ENCODE measurements at regions not wholly inside any gene's neighbourhood (a gene's known extent, or its start where the extent isn't known, plus 50 kb on each side); places are given as distances from the start of the nearest gene placed in this dataset.
"Not testable (repeated sequence)": the region's sequence is repeated elsewhere in the genome, so short reads cannot be mapped to it uniquely, and the experiment has no call there.

DNA sequence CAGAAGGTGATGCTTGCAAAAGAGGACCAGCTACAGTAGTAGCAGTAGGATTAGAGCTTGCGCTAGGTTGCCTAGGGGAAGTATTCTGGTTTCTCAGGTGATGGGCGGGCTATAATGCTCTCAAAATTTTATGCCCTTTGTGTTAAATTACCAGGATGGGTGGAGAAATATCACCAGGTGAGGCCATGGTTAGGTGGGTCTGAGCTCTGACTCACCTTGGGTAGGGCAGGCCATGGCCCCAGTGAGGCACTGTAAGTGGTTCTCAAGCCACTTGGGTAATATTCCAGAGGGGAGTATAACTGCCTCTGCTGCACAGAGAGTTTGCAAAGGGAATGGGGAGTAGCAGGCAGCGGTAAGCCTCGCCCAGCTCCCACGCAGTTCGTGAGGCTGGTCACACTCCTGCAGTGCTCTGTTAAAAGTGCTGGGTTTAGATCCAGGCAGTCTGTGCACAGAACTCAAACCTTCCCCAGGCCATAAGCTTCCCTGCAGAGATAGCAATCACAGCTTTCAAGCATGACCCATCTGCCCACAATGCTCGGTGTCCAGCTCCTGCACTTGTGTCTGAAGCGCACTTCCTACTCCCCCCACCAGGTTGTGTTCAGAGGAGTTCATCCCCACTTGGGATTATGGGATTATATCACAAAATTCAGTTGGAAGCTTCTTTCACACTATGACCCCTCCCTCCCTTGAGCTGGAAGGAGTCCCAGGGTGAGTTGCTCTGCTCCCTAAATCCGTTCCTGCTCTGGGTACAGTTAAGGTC lies 575.0 kb downstream of the CHSY3 start:
- DNase-seq (ENCODE audit: low read depth): no peak

DNA sequence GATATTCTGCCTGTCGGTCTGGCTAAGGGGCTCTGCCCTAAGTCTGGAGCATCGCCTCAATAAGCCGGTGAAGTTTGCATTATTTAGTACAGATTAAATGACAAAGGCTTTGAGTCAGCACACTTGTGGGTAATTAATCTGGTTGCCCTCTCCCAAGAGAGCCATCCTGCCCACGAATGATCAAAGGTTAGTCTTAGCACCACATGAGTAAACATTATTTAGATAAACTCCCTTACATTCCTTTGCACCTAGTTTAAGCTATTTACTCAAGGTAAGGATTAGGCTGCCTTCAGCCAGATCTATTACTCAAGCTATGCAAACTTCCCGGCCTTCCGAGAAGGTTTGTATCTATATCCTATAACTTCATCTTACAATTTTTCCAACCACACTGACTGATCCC lies 572.1 kb downstream of the CHSY3 start:
- no peak for DNase-seq (ENCODE audit: low read depth)

DNA sequence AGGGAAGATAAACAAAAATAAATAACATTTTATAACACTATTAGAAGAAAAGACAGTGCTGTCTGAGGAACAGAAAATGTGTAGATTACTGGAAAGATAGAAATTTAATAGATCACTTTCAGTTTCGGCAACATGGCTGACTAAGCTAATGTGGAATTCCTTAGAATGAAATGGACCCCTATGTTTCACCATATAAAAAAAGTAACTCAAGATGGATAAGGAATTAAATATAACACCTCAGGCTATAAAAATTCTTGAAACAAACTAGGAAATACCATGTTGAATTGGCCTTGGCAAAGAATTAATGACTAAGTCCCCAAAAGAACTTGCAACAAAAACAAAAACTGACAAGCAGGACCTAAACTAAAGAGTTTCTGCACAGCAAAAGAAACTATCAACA lies 558.3 kb downstream of the CHSY3 start:
- no peak for DNase-seq (ENCODE audit: low read depth)

DNA sequence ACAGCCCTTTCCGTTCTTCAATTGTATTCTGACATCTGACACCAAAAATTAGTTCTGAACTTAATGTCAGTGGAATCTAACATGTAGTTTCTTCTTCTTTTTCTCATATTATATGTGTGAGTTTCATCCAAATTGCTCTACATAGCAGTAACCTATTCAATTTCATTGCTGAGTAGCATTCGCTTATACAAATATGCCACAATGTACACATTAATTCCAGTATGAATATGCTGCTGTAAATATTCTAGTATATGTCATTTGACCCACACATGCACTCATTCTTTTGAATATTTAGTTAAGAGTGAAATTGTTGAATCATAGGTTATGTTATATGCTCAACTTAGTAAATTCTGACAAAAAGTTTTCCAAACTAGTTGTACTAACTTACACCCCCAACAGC lies 550.9 kb downstream of the CHSY3 start:
- no peak for DNase-seq (ENCODE audit: low read depth)

DNA sequence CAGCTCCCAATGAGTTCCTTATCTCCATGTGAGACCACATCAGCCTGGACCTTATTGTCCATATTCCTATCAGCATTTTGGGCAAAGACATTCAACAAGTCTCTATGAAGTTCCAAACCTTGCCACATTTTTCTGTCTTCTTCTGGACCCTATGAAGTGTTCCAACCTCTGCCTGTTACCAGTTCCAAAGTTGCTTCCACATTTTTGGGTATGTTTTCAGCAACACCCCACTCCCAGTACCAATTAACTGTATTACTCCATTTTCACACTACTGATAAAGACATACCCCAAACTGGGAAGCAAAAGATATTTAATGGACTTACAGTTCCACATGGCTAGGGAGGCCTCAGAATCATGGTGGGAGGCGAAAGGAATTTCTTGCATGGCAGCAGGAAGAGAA lies 548.5 kb downstream of the CHSY3 start:
- DNase-seq (ENCODE audit: low read depth): no peak

DNA sequence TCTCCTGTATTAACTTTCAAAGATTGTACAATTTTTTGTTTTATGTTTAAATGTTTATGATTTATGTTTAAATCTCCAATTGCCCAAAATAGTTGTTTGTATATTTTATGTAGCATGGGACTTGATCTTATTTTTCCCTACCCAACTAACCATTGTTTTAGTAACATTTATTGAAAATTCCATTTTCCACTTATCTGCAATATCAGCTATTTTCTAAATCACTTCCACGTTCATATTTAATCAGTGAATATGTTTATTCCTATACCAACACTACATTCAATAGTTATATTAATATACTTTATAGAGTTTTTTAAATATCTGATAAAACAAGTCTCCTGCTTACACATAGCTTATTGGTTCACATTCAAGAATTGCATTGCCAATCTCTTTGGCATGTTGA lies 532.2 kb downstream of the CHSY3 start:
- no peak for DNase-seq (ENCODE audit: low read depth)

DNA sequence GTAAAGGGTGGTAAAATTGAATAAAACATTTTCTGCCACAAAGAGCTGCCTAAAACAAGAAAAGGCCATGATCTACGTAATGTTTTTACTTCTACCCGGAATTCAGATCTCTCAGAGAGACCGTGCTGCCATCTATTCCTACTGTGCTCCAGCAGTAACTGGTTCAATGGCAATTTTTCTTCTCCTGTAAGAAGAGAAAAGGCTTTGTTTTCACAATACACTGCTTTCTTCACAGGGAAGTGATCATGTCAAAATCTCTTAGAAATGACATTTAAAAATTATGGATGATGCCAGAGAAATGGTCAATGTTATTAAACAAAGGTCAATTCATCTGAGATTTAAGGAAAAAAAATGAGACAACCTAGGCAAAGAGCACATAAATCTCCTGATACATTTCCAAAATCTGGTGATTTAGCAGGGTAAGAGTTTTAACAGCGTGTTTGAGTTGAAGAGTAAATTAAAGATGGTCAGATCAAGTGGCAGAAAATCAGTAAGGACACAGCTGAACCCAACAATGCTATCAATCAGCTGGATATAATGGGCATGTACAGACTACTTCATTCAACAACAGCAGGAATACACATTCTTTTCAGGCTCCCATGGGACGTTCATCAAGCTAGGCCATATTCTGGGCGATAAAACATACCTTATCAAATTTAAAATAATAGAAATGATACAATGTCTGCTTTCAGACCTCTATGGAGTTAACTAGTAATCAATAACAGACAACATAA lies 523.1 kb downstream of the CHSY3 start:
- DNase-seq (ENCODE audit: low read depth): no peak

DNA sequence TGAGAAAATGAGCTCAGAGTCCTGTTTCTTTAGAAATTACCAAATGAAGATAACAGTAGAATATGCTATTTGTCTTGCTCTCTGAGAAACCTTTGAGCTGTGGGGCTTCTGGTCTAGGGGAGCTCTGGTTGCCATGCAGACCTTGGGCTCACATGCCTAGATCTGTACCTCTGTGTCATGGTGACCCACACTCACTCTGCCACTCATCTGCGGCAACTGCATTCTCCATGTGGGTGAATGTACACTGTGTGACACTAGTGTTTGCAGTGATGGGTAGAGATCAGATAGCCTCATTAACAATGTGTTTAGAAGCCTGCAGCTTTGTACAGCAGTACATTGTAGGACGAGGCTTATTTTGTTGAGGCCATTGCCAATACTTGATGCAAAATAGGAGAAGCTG lies 521.2 kb downstream of the CHSY3 start:
- DNase-seq (ENCODE audit: low read depth): no peak

DNA sequence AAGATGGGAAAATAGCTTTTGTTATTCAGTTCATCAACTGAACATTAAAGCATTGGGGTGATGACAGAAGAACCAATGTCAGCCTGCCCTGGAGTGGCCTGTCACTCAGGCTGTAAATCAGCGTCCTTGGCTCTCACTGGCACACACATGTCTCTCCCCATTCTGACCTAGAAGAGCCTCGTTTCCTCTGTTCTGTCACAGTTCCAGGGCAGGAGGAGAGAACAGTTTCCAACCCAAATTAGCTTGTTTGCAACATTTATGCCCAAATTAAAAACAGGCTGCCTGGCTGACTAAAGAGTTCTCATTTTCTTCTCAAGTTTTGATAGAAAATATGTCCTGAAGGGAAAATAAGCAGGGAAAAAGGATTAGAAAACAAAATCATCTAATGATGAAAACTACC lies 520.1 kb downstream of the CHSY3 start:
- no peak for DNase-seq (ENCODE audit: low read depth)

DNA sequence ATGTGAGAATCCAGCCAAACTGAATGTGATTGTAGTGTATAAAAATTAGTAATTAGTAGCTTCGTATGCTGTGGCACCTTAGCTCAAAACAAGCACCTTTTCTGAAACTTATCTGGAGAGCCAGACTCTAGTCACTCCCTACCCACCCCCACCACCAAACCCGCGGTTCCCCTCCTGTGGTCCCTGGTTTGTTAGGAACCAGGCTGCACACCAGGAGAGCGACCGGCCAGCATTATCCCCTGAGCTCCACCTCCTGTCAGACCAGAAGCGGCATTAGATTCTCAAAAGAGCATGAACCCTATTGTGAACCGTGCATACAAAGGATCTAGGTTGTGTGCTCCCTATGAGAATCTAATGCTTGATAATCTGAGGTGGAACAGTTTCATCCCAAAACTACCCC lies 498.6 kb downstream of the CHSY3 start:
- no peak for DNase-seq (ENCODE audit: low read depth)

DNA sequence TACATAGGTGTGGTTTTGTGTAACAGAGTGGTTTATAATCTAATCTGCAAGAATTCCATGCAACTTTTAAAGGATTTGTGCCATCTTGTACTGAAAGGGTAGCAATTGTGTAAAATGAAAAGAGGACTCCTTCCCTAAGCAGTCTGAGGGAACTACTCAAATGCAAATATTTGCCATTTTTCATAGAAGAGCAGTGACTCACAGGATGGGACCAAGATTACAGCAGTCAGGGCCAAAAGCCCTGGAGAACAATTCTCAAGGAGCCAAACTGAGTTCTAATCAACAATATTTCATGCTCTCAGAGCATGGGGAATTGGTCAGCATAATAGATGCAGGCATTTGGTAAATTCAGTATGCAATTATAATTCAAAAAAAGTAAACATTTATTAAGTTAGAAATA lies 495.8 kb downstream of the CHSY3 start:
- DNase-seq (ENCODE audit: low read depth): no peak

DNA sequence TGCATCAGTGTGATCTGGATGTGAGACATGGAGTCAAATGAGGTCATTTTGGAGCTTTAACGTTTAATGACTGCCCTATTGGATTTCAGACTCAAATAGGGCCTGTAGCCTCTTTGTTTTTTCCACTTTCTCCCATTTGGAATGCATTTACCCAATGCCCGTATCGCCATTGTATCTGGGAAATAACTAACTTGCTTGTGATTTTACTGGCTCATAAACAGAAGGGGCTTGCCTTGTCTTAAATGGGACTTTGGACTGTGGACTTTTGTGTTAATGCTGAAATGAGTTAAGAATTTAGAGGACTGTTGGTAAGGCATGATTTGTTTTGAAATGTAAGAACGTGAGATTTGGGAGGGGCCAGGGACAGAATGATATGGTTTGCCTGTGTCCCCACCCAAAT lies 494.6 kb downstream of the CHSY3 start:
- no peak for DNase-seq (ENCODE audit: low read depth)

DNA sequence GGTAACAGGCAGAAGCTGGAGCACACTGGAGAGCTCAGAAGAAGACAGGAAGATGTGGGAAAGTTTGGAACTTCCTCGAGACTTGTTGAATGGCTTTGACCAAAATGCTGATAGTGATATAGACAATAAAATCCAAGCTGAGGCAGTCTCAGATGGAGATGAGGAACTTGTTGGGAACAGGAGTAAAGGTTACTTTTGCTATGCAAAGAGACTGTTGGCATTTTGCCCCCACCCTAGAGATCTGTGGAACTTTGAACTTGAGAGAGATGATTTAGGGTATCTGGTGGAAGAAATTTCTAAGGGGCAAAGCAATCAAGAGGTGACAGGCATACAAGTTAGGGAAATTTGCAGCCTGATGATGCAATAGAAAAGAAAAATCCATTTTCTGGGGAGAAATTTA lies 493.5 kb downstream of the CHSY3 start:
- DNase-seq (ENCODE audit: low read depth): not testable (repeated sequence)

DNA sequence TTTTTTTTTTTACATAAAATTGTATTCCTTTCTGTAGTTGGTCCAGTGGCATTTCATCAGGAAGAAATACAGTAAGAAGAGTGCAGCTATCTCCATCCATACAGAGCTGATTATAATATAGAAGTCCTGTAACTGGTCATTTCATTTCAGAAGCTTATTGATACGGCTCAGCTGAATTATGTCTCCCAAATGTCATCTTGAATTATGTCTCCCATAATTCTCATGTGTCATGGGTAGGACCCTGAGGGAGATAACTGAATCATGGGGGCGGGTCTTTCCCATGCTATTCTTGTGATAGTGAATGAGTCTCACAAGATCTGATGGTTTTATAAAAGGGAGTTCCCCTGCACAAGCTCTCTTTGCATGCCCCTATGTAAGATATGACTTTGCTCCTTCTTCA lies 492.9 kb downstream of the CHSY3 start:
- DNase-seq (ENCODE audit: low read depth): no peak

DNA sequence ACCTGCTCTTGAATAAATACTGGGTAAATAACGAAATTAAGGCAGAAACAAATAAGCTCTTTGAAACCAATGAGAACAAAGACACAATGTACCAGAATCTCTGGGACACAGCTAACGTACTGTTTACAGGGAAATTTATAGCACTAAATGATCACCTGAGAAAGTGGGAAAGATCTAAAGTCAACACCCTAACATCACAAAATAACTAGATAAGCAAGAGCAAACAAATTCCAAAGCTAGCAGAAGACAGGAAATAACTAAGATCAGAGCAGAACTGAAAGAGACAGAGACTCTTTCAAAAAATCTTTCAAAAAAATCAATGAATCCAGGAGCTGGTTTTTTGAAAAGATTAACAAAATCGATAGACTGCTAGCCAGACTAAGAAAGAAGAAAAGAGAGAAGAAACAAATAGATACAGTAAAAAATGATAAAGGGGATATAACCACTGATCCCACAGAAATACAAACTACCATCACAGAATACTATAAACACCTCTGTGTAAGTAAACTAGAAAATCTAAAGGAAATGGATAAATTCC lies 487.5 kb downstream of the CHSY3 start:
- DNase-seq (ENCODE audit: low read depth): not testable (repeated sequence)

DNA sequence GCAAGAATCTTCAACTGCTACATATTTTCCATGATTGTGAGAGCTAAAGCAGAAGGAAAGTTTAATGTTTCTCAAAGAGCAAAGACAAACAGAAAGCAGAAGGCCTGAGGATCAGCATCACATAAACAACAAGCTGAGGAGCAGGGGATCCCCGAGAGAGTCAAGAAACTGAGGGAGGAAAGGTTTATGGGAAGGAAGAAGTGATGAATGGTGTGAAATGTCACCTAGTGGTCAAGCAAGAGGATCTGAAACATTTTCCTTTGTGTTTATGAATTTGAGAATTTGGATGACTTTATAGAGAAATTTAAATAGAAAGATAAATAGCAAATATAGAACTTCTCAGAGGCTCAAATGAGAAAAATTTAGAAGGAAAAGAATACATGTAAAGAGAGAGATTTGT lies 481.9 kb downstream of the CHSY3 start:
- no peak for DNase-seq (ENCODE audit: low read depth)

DNA sequence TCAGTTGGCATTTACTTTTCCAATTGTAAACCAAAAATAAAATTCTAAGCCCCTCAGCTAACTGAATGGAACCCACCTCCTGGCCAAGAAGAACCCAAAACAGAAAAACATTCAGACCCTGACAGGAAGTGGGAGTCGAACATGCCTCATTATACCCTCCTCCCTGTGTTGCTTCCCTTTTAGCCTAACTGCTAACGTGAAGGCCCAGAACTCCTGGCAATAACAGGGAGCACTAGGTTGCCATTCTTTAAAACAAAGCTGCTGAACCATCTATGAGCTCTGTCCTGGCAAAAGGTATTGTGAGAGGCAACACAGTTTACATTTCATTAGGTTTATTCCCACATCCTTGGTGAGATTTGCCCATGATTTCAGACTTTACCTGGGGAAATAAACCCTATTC lies 481.4 kb downstream of the CHSY3 start:
- DNase-seq (ENCODE audit: low read depth): no peak

DNA sequence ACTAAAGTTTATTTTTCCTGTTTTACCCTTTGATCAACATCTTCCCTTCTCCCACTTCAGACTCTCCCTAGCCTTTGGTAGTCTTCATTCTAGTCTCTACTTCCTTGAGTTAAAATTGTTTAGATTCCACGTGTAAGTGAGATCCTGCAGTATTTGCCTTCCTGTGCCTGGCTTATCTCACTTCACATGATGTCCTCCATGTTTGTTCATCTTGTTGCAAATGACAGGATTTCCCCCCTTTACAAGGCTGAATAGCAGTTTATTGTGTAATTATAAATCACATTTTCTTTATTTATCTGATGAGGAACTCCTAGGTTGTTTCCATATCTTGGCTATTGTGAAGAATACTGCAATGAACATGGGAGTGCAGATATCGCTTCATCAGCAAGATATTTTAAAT lies 461.7 kb downstream of the CHSY3 start:
- no peak for DNase-seq (ENCODE audit: low read depth)

DNA sequence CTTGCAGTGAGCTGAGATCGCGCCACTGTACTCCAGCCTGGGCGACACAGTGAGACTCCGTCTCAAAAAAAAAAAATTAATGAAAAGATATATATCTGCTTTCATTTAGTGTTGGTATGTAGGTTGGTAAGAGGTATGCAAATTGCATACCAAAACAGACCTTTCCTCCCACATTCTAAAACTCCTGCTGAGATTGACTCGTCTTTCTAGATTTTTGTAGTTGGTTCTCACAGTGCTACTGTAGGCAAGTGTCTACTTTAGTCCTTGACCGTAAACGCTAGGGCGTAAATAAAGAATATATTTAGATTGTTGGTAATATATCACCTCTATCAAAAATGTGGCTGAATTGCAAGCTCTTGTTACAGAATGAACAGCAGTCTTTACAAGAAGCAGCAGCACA lies 445.9 kb downstream of the CHSY3 start:
- no peak for DNase-seq (ENCODE audit: low read depth)

DNA sequence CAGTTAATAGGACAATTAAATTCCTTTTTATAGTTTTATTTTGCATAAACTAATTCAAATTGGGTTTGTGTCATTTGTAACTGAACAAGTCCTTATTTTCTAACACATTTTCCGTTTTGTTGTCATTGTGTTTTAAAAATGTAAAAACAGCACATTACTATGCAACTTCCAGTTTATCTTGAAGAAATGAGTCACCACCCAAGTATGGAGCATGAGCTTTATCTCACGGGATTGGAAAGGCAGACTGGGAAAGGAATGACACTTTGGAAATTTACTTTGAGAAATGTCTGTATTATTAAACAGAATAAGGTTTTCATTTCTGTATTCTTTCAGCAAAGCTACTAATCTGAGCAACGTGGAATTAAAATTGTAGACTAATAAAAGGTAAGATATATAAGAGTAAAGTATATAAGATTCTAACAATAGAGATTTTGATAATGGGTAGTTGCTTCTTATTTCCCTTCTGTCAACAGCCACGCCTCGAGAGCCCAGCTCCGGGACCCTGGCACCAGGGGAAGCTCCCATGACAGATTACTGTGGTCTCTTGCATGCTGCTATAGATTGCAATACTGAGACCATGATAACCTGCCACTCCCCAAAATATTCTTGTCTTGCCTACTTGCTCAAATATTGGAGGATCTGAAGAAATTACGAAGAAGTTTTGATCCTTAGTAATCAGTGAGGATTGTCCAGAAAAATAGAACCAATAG lies 433.1 kb downstream of the CHSY3 start:
- DNase-seq (ENCODE audit: low read depth): no peak

DNA sequence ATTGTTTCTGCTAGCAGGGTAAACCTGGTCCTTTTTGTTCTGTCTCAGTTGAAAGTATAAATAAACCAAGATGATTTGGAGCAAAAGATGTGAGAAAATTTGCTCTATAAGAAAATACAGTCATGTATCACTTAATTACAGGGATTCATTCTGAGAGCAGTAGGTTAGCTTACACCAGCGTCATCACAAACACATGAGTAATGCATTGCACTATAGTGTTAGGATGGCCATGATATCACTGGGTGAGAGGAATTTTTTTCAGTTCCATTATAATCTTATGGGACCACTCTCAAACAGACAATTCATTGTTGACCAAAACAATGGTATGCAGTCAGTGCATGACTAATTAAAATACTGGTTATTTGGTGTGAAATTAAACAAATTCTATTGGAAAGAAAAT lies 430.9 kb downstream of the CHSY3 start:
- no peak for DNase-seq (ENCODE audit: low read depth)

DNA sequence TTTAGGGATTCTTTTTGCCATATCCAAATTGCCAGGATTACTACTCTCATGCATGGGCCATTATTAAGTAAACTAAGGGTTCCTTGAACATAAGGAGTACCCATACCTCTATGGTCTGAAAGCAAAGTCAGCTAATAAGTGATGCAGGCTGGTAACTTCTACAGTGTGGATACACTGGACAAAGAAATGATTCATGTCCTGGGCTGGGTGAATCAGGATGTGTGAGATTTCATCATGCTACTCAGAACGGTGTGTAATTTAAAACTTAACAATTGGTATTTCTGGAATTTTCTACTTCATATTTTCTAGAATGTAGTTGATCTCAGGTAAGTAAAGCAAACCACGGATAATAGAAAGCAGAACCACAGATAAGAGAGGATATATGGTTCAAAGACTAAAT lies 428.8 kb downstream of the CHSY3 start:
- no peak for DNase-seq (ENCODE audit: low read depth)

DNA sequence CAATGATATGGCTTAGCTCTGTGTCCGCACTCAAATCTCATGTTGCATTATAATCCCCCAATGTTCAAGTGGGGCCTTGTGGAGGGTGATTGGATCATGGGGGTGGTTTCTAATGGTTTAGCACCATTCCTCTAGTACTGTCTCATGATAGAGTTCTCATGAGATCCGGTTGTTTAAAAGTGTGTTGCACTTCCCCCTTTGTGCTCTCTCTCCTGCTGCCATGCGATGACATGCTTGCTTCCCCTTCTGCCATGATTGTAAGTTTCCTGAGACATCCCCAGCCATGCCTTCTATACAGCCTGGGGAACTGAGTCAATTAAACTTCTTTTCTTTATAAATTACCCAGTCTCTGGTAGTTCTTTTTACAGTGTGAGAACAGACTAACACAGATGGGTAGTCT lies 427.1 kb downstream of the CHSY3 start:
- DNase-seq (ENCODE audit: low read depth): no peak
